ENCODE measurements at regions not wholly inside any gene's neighbourhood (a gene's known extent, or its start where the extent isn't known, plus 50 kb on each side); places are given as distances from the start of the nearest gene placed in this dataset.

DNA sequence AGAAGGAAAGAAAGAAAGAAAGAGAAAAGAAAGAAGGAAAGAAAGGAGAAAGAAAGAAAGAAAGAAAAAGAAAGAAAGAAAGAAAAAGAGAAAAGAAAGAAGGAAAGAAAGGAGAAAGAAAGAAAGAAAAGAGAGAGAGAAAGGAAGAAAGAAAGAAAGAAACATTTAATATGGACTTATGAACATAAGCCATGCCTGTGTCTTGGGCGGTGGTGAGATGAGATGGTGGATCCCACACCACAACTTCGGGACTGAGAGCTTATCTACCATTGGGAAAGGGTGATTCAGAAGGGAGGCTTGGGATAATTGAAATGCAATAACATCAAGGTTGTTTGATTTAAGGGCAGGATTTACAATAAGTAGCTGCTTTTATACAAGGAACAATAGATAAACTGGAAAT is 843.9 kb upstream of the AUTS2 start:
- Histone ChIP-seq H3K27ac (ENCODE audit: low read length) (no peak overlapping the region), H3K4me2 (ENCODE audit: low read length) (no peak overlapping the region), H3K4me1 (ENCODE audit: low read length) (no peaks in the 10 kb centered on the region), H3K9ac (ENCODE audit: low read length) (no peak overlapping the region), H2AFZ (ENCODE audit: low read depth, low read length) (no peak overlapping the region), H3K27me3 (ENCODE audit: low read depth, low read length) (no peaks in the 10 kb centered on the region), H3K79me2 (ENCODE audit: low read length) (no peaks in the 10 kb centered on the region), H3K9me3 (ENCODE audit: insufficient read depth, low read length) (no peaks in the 10 kb centered on the region), H4K20me1 (ENCODE audit: insufficient read depth, low read length) (no peaks in the 10 kb centered on the region), H3K36me3 (replicated peaks; ENCODE audit: low read depth, low read length) (no peaks in the 10 kb centered on the region), H3K4me3 (ENCODE audit: low read length) (no peak overlapping the region)
- no peak for TF ChIP-seq EZH2phosphoT487 (IDR thresholded peaks at IDR 0.05; ENCODE audit: low read depth)
- TF ChIP-seq, protein P1, sequence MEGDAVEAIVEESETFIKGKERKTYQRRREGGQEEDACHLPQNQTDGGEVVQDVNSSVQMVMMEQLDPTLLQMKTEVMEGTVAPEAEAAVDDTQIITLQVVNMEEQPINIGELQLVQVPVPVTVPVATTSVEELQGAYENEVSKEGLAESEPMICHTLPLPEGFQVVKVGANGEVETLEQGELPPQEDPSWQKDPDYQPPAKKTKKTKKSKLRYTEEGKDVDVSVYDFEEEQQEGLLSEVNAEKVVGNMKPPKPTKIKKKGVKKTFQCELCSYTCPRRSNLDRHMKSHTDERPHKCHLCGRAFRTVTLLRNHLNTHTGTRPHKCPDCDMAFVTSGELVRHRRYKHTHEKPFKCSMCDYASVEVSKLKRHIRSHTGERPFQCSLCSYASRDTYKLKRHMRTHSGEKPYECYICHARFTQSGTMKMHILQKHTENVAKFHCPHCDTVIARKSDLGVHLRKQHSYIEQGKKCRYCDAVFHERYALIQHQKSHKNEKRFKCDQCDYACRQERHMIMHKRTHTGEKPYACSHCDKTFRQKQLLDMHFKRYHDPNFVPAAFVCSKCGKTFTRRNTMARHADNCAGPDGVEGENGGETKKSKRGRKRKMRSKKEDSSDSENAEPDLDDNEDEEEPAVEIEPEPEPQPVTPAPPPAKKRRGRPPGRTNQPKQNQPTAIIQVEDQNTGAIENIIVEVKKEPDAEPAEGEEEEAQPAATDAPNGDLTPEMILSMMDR (IDR thresholded peaks at IDR 0.05; ENCODE audit: low read depth, low read length), result no peak

DNA sequence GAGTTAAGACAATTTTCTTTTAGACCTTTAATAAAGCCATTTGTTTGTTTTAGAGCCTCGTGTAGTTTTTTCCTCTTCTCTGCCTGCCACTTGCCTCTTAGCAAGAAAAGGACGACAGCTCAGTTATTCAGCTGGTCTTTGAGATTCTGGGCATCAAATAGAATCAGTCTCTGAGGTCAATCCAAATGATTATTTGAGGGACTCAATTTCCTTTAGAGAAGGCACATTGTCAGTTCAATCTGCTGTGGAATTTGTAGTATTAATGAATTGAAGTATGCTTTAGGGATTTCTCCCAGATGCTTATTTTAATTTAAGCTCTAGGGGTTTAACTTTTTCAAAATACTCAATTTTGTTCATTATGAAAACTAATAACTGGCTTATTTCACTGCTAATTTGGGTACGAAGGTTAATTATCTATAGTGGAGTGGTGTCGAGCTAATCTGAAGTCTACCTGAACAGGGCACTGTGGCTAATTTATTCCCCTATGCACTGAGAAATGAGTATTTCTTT is 841.2 kb upstream of the AUTS2 start:
- Histone ChIP-seq H2AFZ (ENCODE audit: low read depth, low read length) (no peak overlapping the region), H3K79me2 (ENCODE audit: low read length) (no peaks in the 10 kb centered on the region), H3K27me3 (ENCODE audit: low read depth, low read length) (no peaks in the 10 kb centered on the region), H3K27ac (ENCODE audit: low read length) (no peak overlapping the region), H4K20me1 (ENCODE audit: insufficient read depth, low read length) (no peaks in the 10 kb centered on the region), H3K4me2 (ENCODE audit: low read length) (no peak overlapping the region), H3K36me3 (replicated peaks; ENCODE audit: low read depth, low read length) (no peaks in the 10 kb centered on the region), H3K4me1 (ENCODE audit: low read length) (no peaks in the 10 kb centered on the region), H3K9me3 (ENCODE audit: insufficient read depth, low read length) (no peaks in the 10 kb centered on the region), H3K4me3 (ENCODE audit: low read length) (no peak overlapping the region), H3K9ac (ENCODE audit: low read length) (no peak overlapping the region)
- TF ChIP-seq, protein P1 (IDR thresholded peaks at IDR 0.05; ENCODE audit: low read depth, low read length), result no peak
- no peak for TF ChIP-seq EZH2phosphoT487 (IDR thresholded peaks at IDR 0.05; ENCODE audit: low read depth)

DNA sequence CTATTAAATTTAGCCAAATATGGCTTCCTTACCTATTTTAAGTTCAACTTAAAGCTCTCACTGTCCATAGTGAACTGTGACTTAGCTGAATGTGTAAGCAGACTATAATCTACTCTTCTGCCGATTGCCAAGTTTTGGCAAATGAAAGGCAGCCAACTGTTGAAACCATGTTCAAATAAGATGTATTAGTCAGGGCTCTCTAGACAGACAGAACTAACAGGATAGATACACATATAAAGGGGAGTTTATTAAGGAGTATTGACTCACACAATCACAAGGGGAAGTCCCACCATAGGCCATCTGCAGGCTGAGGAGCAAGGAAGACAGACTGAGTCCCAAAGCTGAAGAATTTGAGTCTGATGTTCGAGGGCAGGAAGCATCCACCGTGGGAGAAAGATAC is 837.7 kb upstream of the AUTS2 start:
- H3K4me1 ChIP-seq (ENCODE audit: low read length), result no peaks in the 10 kb centered on the region
- no peak overlapping the region for H3K4me2 ChIP-seq (ENCODE audit: low read length)
- no peaks in the 10 kb centered on the region for H3K36me3 ChIP-seq (replicated peaks; ENCODE audit: low read depth, low read length)
- no peak overlapping the region for H3K9ac ChIP-seq (ENCODE audit: low read length)
- H2AFZ ChIP-seq (ENCODE audit: low read depth, low read length), result no peak overlapping the region
- no peak overlapping the region for H3K27ac ChIP-seq (ENCODE audit: low read length)
- H3K27me3 ChIP-seq (ENCODE audit: low read depth, low read length), result no peaks in the 10 kb centered on the region
- H3K9me3 ChIP-seq (ENCODE audit: insufficient read depth, low read length), result 0 out of 2 replicates have a peak, but pooled peaks cover 3% of the 10 kb centered on the region
- no peaks in the 10 kb centered on the region for H3K79me2 ChIP-seq (ENCODE audit: low read length)
- TF ChIP-seq, protein P1 (IDR thresholded peaks at IDR 0.05; ENCODE audit: low read depth, low read length), result no peak
- TF ChIP-seq EZH2phosphoT487 (IDR thresholded peaks at IDR 0.05; ENCODE audit: low read depth), result no peak
- H4K20me1 ChIP-seq (ENCODE audit: insufficient read depth, low read length), result no peaks in the 10 kb centered on the region
- no peak overlapping the region for H3K4me3 ChIP-seq (ENCODE audit: low read length)

DNA sequence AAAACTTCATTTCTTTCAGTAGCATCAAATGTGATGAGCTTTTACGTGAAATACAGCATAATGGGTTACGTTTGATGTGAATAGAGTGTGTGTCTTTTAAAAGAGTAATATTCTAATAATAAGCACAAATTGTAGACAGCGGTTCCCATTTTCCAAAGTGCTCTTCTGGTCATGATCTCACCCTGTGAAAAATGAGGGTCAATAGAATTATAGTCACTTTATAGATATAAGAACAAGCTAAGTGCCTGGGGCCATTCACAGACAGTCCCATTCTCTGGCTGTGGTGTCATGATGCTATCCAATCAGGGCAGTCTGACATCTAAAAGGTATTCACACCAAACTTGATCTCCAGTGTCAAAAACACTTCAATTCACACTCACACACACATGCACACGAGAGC is 830.8 kb upstream of the AUTS2 start:
- Histone ChIP-seq H3K79me2 (ENCODE audit: low read length) (no peaks in the 10 kb centered on the region), H4K20me1 (ENCODE audit: insufficient read depth, low read length) (no peaks in the 10 kb centered on the region), H3K27ac (ENCODE audit: low read length) (no peak overlapping the region), H2AFZ (ENCODE audit: low read depth, low read length) (no peak overlapping the region), H3K9ac (ENCODE audit: low read length) (no peak overlapping the region), H3K27me3 (ENCODE audit: low read depth, low read length) (no peaks in the 10 kb centered on the region), H3K4me1 (ENCODE audit: low read length) (no peaks in the 10 kb centered on the region), H3K9me3 (ENCODE audit: insufficient read depth, low read length) (0 out of 2 replicates have a peak, but pooled peaks cover 2% of the 10 kb centered on the region), H3K36me3 (replicated peaks; ENCODE audit: low read depth, low read length) (no peaks in the 10 kb centered on the region), H3K4me3 (ENCODE audit: low read length) (no peak overlapping the region), H3K4me2 (ENCODE audit: low read length) (no peak overlapping the region)
- TF ChIP-seq, protein P1 (IDR thresholded peaks at IDR 0.05; ENCODE audit: low read depth, low read length), result no peak
- no peak for TF ChIP-seq EZH2phosphoT487 (IDR thresholded peaks at IDR 0.05; ENCODE audit: low read depth)

Measured in OCI-LY3 (cell line).